Neuronal stem cell (in vitro differentiated cells): ENCODE measurements at regions not wholly inside any gene's neighbourhood (a gene's known extent, or its start where the extent isn't known, plus 50 kb on each side); places are given as distances from the start of the nearest gene placed in this dataset.

Source experiments
- DNase-seq: peaks from one replicate; pipeline ENCODE4 v3.0.0-alpha.2; 2013; ENCODE audit warnings: low spot score
- H2AFZ ChIP-seq: one replicate; pipeline ENCODE4 v1.6.1; 2013; ENCODE audit warnings: mild to moderate bottlenecking, low read length, inconsistent platforms
- H2AK5ac ChIP-seq: 2 replicates; pipeline ENCODE4 v1.6.1; 2013; ENCODE audit warnings: low read depth, mild to moderate bottlenecking, inconsistent platforms, low read length, moderate library complexity, mixed read lengths
- H2BK120ac ChIP-seq: 2 replicates; pipeline ENCODE4 v1.6.1; 2013; ENCODE audit warnings: low read depth, mild to moderate bottlenecking, inconsistent platforms, low read length, moderate library complexity, mixed read lengths
- H2BK12ac ChIP-seq: one replicate; pipeline ENCODE4 v1.6.1; 2013; ENCODE audit warnings: low read length, inconsistent platforms
- H2BK15ac ChIP-seq: 2 replicates; pipeline ENCODE4 v1.6.1; 2013; ENCODE audit warnings: mild to moderate bottlenecking, low read length, inconsistent platforms, mixed read lengths
- H2BK5ac ChIP-seq: one replicate; pipeline ENCODE4 v1.6.1; 2013; ENCODE audit warnings: inconsistent platforms, mild to moderate bottlenecking, low read length, moderate library complexity
- H3K14ac ChIP-seq: one replicate; pipeline ENCODE4 v1.6.1; 2013; ENCODE audit warnings: low read length, inconsistent platforms
- H3K18ac ChIP-seq: 2 replicates; pipeline ENCODE4 v1.6.1; 2013; ENCODE audit warnings: low read length, inconsistent platforms
- H3K23ac ChIP-seq: 2 replicates; pipeline ENCODE4 v1.6.1; 2013; ENCODE audit warnings: low read depth, mild to moderate bottlenecking, mixed read lengths, low read length, inconsistent platforms; ENCODE audit not compliant: poor library complexity
- H3K27ac ChIP-seq: replicated peaks from 3 replicates; pipeline ENCODE4 v1.5.1; 2013; ENCODE audit warnings: low read length, inconsistent platforms
- H3K27me3 ChIP-seq, 3 experiments: 2 replicates each; pipeline ENCODE4 v1.6.1; 2013; ENCODE audit warnings: low read length in 3 of 3, mild to moderate bottlenecking in 2 of 3, inconsistent platforms in 1 of 3, low read depth in 1 of 3, mixed read lengths in 1 of 3, moderate library complexity in 1 of 3; ENCODE audit not compliant: control insufficient read depth in 3 of 3, insufficient read depth in 3 of 3
- H3K36me3 ChIP-seq, 2 donors: replicated peaks in 1 of 2; 2 replicates each; pipeline ENCODE4 v1.6.1; 2013; ENCODE audit warnings: low read length in 2 of 2; ENCODE audit not compliant: control insufficient read depth in 2 of 2, insufficient read depth in 2 of 2
- H3K4ac ChIP-seq: 2 replicates; pipeline ENCODE4 v1.6.1; 2013; ENCODE audit warnings: inconsistent platforms, mild to moderate bottlenecking, low read length, moderate library complexity
- H3K4me1 ChIP-seq, 2 donors: 1 replicate in 1 of 2; 2 replicates in 1 of 2; pipeline ENCODE4 v1.6.1; 2013; ENCODE audit warnings: low read length in 2 of 2, low read depth in 1 of 2; ENCODE audit not compliant: control insufficient read depth in 2 of 2, insufficient read depth in 1 of 2
- H3K4me2 ChIP-seq: one replicate; pipeline ENCODE4 v1.6.1; 2013; ENCODE audit warnings: mild to moderate bottlenecking, low read length, inconsistent platforms; ENCODE audit not compliant: insufficient read depth, poor library complexity, severe bottlenecking
- H3K4me3 ChIP-seq, 2 donors: 2 replicates each; pipeline ENCODE4 v1.5.1; 2013; ENCODE audit warnings: low read length in 2 of 2, mild to moderate bottlenecking in 2 of 2, inconsistent platforms in 1 of 2, moderate library complexity in 1 of 2
- H3K79me1 ChIP-seq: one replicate; pipeline ENCODE4 v1.6.1; 2013; ENCODE audit warnings: low read depth, mild to moderate bottlenecking, inconsistent platforms, low read length, moderate library complexity
- H3K9ac ChIP-seq: one replicate; pipeline ENCODE4 v1.6.1; 2013; ENCODE audit warnings: mild to moderate bottlenecking, low read depth, low read length, inconsistent platforms; ENCODE audit not compliant: poor library complexity
- H3K9me3 ChIP-seq, 2 donors: replicated peaks in 1 of 2; 2 replicates each; pipeline versions ENCODE3 to v1.6.1; 2013; ENCODE audit warnings: low read length in 2 of 2, mild to moderate bottlenecking in 2 of 2, inconsistent platforms in 1 of 2, low read depth in 1 of 2, mixed read lengths in 1 of 2, moderate library complexity in 1 of 2; ENCODE audit not compliant: control insufficient read depth in 2 of 2, insufficient read depth in 1 of 2
- H4K8ac ChIP-seq: one replicate; pipeline ENCODE4 v1.6.1; 2013; ENCODE audit warnings: low read depth, mild to moderate bottlenecking, inconsistent platforms, low read length, moderate library complexity
- H4K91ac ChIP-seq: one replicate; pipeline ENCODE4 v1.6.1; 2013; ENCODE audit warnings: low read length, low read depth, mild to moderate bottlenecking, inconsistent platforms; ENCODE audit not compliant: poor library complexity
- WGBS, 2 donors: extraction: QIAGEN DNeasy Blood & Tissue Kit; methylation state at CpG; one replicate each; pipeline ENCODE4 v1.1.7; 2013; ENCODE audit warnings: missing lambda C conversion rate in 2 of 2, mixed read lengths in 1 of 2; ENCODE audit not compliant: insufficient read length in 2 of 2, insufficient replicate concordance in 1 of 2; ENCODE audit errors: extremely low coverage in 2 of 2; 5-methylcytosine and 5-hydroxymethylcytosine counted together

GRCh38 chr5:174514325-174514724, 210.1 kb upstream of the MSX2 start:
- no peak overlapping the region for H3K4me2 ChIP-seq
- no peak overlapping the region for H2AFZ ChIP-seq
- H3K4me3 ChIP-seq = no peak overlapping the region
- no peak overlapping the region for H3K9ac ChIP-seq
- no peaks in the 10 kb centered on the region for H3K79me1 ChIP-seq
- H3K23ac ChIP-seq = no peak overlapping the region
- H2BK12ac ChIP-seq = no peak overlapping the region
- H2BK120ac ChIP-seq = no peak overlapping the region
- WGBS, 2 donors = no CpG with 5 or more reads among the region's 4 CpGs
- no peak overlapping the region for H2BK5ac ChIP-seq
- DNase-seq = no peak
- no peak overlapping the region for H3K18ac ChIP-seq
- H3K27ac ChIP-seq = no peak overlapping the region
- H3K14ac ChIP-seq = no peak overlapping the region
- H2AK5ac ChIP-seq = peak overlapping the region; percentile 51
- H4K8ac ChIP-seq = no peak overlapping the region
- H3K27me3 ChIP-seq = no peaks in the 10 kb centered on the region
- H2BK15ac ChIP-seq = peak overlapping the region; percentile 54
- no peak overlapping the region for H4K91ac ChIP-seq
- H3K9me3 ChIP-seq = no peaks in the 10 kb centered on the region
- H3K4me1 ChIP-seq = peaks cover 0 to 2% of the 10 kb centered on the region in 2 donors
- no peaks in the 10 kb centered on the region for H3K36me3 ChIP-seq
- peak overlapping the region; percentile 40 for H3K4ac ChIP-seq

GRCh38 chr5:174514983-174515394, 209.4 kb upstream of the MSX2 start:
- no peak overlapping the region for H2AK5ac ChIP-seq
- H2BK12ac ChIP-seq = no peak overlapping the region
- no CpG with 5 or more reads among the region's 10 CpGs for WGBS, 2 donors

GRCh38 chr5:174516741-174517140, 207.6 kb upstream of the MSX2 start:
- no CpG with 5 or more reads among the region's 1 CpG for WGBS, 2 donors
- no peaks in the 10 kb centered on the region for H3K79me1 ChIP-seq
- H2AK5ac ChIP-seq = no peak overlapping the region
- peaks cover 0 to 5% (median 2%) of the 10 kb centered on the region in 3 experiments for H3K27me3 ChIP-seq
- no peaks in the 10 kb centered on the region for H3K36me3 ChIP-seq
- no peak overlapping the region for H4K8ac ChIP-seq
- DNase-seq = no peak
- no peak overlapping the region for H3K27ac ChIP-seq
- no peak overlapping the region for H3K18ac ChIP-seq
- no peak overlapping the region for H3K23ac ChIP-seq
- peaks cover 0 to 9% of the 10 kb centered on the region in 2 donors for H3K4me1 ChIP-seq
- H3K4me2 ChIP-seq = no peak overlapping the region
- no peak overlapping the region for H2BK120ac ChIP-seq
- no peak overlapping the region for H2BK5ac ChIP-seq
- H4K91ac ChIP-seq = no peak overlapping the region
- no peak overlapping the region for H3K4me3 ChIP-seq
- H3K14ac ChIP-seq = no peak overlapping the region
- H2BK15ac ChIP-seq = no peak overlapping the region
- no peak overlapping the region for H3K9ac ChIP-seq
- H2BK12ac ChIP-seq = no peak overlapping the region
- H2AFZ ChIP-seq = no peak overlapping the region
- no peak overlapping the region for H3K4ac ChIP-seq
- no peaks in the 10 kb centered on the region for H3K9me3 ChIP-seq

More at GRCh38 chr5:174514983-174515394, 209.4 kb upstream of the MSX2 start:
- H3K79me1 ChIP-seq = no peaks in the 10 kb centered on the region
- H3K36me3 ChIP-seq = no peaks in the 10 kb centered on the region
- no peak overlapping the region for H3K4me3 ChIP-seq
- H3K4ac ChIP-seq = no peak overlapping the region
- no peak overlapping the region for H3K14ac ChIP-seq
- peaks cover 0 to 4% (median 0%) of the 10 kb centered on the region in 3 experiments for H3K27me3 ChIP-seq
- H4K8ac ChIP-seq = no peak overlapping the region
- no peak overlapping the region for H2BK5ac ChIP-seq
- H3K4me1 ChIP-seq = peaks cover 0 to 4% of the 10 kb centered on the region in 2 donors
- DNase-seq = no peak
- H3K27ac ChIP-seq = no peak overlapping the region
- no peak overlapping the region for H2AFZ ChIP-seq
- no peak overlapping the region for H2BK15ac ChIP-seq
- H4K91ac ChIP-seq = no peak overlapping the region
- H3K9ac ChIP-seq = no peak overlapping the region
- no peaks in the 10 kb centered on the region for H3K9me3 ChIP-seq
- H3K4me2 ChIP-seq = no peak overlapping the region
- no peak overlapping the region for H3K18ac ChIP-seq
- H3K23ac ChIP-seq = no peak overlapping the region
- H2BK120ac ChIP-seq = no peak overlapping the region

- no peak for DNase-seq
- no peak overlapping the region for H3K27ac ChIP-seq
- H3K9ac ChIP-seq = no peak overlapping the region
- no peak overlapping the region for H2AFZ ChIP-seq
- H3K14ac ChIP-seq = no peak overlapping the region
- no peak overlapping the region for H2AK5ac ChIP-seq
- H2BK5ac ChIP-seq = no peak overlapping the region
- no peaks in the 10 kb centered on the region for H3K79me1 ChIP-seq
- no CpG with 5 or more reads among the region's 7 CpGs for WGBS, 2 donors
- H4K8ac ChIP-seq = no peak overlapping the region
- no peak overlapping the region for H2BK120ac ChIP-seq
- no peak overlapping the region for H2BK12ac ChIP-seq
- H2BK15ac ChIP-seq = no peak overlapping the region
- H3K4me1 ChIP-seq = peaks cover 0 to 11% of the 10 kb centered on the region in 2 donors
- H3K9me3 ChIP-seq = no peaks in the 10 kb centered on the region
- H3K27me3 ChIP-seq = peaks cover 0 to 5% (median 2%) of the 10 kb centered on the region in 3 experiments
- no peak overlapping the region for H3K4me3 ChIP-seq
- H3K18ac ChIP-seq = no peak overlapping the region
- H4K91ac ChIP-seq = no peak overlapping the region
- H3K4me2 ChIP-seq = no peak overlapping the region
- H3K4ac ChIP-seq = no peak overlapping the region
- no peaks in the 10 kb centered on the region for H3K36me3 ChIP-seq
- H3K23ac ChIP-seq = no peak overlapping the region
Measured at GRCh38 chr5:174518512-174518911, 205.9 kb upstream of the MSX2 start.
